ENCODE measurements at regions not wholly inside any gene's neighbourhood (a gene's known extent, or its start where the extent isn't known, plus 50 kb on each side); places are given as distances from the start of the nearest gene placed in this dataset.

DNA sequence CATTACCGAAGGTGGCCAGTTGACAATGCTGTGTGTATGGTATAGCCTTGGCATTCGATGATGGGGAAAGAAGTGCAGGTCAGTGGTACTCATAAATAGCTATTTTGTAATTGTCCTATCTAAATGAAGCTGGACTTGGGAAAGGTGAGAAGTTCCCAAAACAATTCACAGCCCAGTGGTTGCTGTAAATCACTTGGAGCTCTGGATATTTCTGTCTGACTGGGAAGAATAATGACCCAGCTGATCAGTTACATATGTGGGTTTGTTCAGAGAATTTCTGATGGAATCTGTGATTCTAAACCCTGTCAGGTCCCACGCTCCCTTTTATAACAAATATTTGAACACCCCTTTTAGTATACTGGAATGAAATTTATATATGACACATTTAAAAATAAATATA lies 133.9 kb upstream of the PFN2 start:
- Histone ChIP-seq H3K9ac (ENCODE audit: low read length) (no peak overlapping the region), H3K27ac (ENCODE audit: low read depth, low read length) (no peak overlapping the region), H3K9me3 (ENCODE audit: control insufficient read depth, insufficient read depth, low read depth, low read length) (peaks cover 10% of the 10 kb centered on the region; the same call in 1 of the 2 replicates), H3K4me1 (ENCODE audit: control insufficient read depth, insufficient read depth, low read length) (peaks cover 40% of the 10 kb centered on the region), H3K36me3 (ENCODE audit: control insufficient read depth, insufficient read depth, low read length) (no peaks in the 10 kb centered on the region), H3K27me3 (ENCODE audit: control insufficient read depth, insufficient read depth, low read length) (no peaks in the 10 kb centered on the region), H3K4me3 (ENCODE audit: low read depth, low read length) (no peak overlapping the region)

DNA sequence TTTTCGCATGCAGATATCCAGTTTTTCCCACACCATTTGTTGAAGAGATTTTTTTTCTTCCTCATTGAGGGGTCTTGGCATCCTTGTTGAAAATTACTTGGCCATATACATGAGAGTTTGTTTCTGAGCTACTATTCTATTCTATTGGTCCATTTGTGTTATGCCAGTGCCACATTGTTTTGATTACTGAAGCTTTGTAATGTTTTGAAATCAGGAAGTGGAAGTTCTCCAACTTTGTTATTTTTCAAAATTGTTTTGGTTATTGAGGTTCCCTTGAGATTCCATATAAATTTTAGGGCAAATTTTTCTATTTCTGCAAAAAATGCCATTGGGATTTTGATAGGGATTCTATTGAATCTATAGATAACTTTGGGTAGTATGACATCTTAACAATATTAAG lies 130.3 kb upstream of the PFN2 start:
- Histone ChIP-seq H3K9ac (ENCODE audit: low read length) (no peak overlapping the region), H3K9me3 (ENCODE audit: control insufficient read depth, insufficient read depth, low read depth, low read length) (peaks cover 10% of the 10 kb centered on the region; the same call in 1 of the 2 replicates), H3K4me3 (ENCODE audit: low read depth, low read length) (no peak overlapping the region), H3K4me1 (ENCODE audit: control insufficient read depth, insufficient read depth, low read length) (peaks cover 38% of the 10 kb centered on the region), H3K27ac (ENCODE audit: low read depth, low read length) (no peak overlapping the region), H3K27me3 (ENCODE audit: control insufficient read depth, insufficient read depth, low read length) (no peaks in the 10 kb centered on the region), H3K36me3 (ENCODE audit: control insufficient read depth, insufficient read depth, low read length) (no peaks in the 10 kb centered on the region)

GRCh38 chr3:150098621-150099020 lies 127.9 kb upstream of the PFN2 start:
- Histone ChIP-seq H3K36me3 (ENCODE audit: control insufficient read depth, insufficient read depth, low read length) (no peaks in the 10 kb centered on the region), H3K4me3 (ENCODE audit: low read depth, low read length) (no peak overlapping the region), H3K4me1 (ENCODE audit: control insufficient read depth, insufficient read depth, low read length) (peaks cover 29% of the 10 kb centered on the region), H3K9me3 (ENCODE audit: control insufficient read depth, insufficient read depth, low read depth, low read length) (peaks cover 10% of the 10 kb centered on the region; the same call in 1 of the 2 replicates), H3K9ac (ENCODE audit: low read length) (no peak overlapping the region), H3K27me3 (ENCODE audit: control insufficient read depth, insufficient read depth, low read length) (no peaks in the 10 kb centered on the region), H3K27ac (ENCODE audit: low read depth, low read length) (no peak overlapping the region)

- Histone ChIP-seq H3K36me3 (ENCODE audit: control insufficient read depth, insufficient read depth, low read length) (no peaks in the 10 kb centered on the region), H3K9ac (ENCODE audit: low read length) (peak overlapping the region; percentile 51), H3K27ac (ENCODE audit: low read depth, low read length) (peak overlapping the region; percentile 36; the same call in 1 of the 2 replicates), H3K4me1 (ENCODE audit: control insufficient read depth, insufficient read depth, low read length) (peaks cover 27% of the 10 kb centered on the region), H3K4me3 (ENCODE audit: low read depth, low read length) (no peak overlapping the region; the same call in 1 of the 2 replicates), H3K27me3 (ENCODE audit: control insufficient read depth, insufficient read depth, low read length) (no peaks in the 10 kb centered on the region), H3K9me3 (ENCODE audit: control insufficient read depth, insufficient read depth, low read depth, low read length) (peaks cover 10% of the 10 kb centered on the region; the same call in 1 of the 2 replicates)
Observed at GRCh38 chr3:150097588-150097890, 126.8 kb upstream of the PFN2 start.

GRCh38 chr3:150096700-150097587 lies 126.2 kb upstream of the PFN2 start:
- no peak overlapping the region for H3K4me3 ChIP-seq (ENCODE audit: low read depth, low read length)
- H3K4me1 ChIP-seq (ENCODE audit: control insufficient read depth, insufficient read depth, low read length), result peaks cover 27% of the 10 kb centered on the region
- H3K27me3 ChIP-seq (ENCODE audit: control insufficient read depth, insufficient read depth, low read length), result no peaks in the 10 kb centered on the region
- H3K27ac ChIP-seq (ENCODE audit: low read depth, low read length), result peak overlapping the region; percentile 15; the same call in 1 of the 2 replicates
- H3K9ac ChIP-seq (ENCODE audit: low read length), result peak overlapping the region; percentile 8
- no peaks in the 10 kb centered on the region for H3K36me3 ChIP-seq (ENCODE audit: control insufficient read depth, insufficient read depth, low read length)
- H3K9me3 ChIP-seq (ENCODE audit: control insufficient read depth, insufficient read depth, low read depth, low read length), result peaks cover 10% of the 10 kb centered on the region; the same call in 1 of the 2 replicates

DNA sequence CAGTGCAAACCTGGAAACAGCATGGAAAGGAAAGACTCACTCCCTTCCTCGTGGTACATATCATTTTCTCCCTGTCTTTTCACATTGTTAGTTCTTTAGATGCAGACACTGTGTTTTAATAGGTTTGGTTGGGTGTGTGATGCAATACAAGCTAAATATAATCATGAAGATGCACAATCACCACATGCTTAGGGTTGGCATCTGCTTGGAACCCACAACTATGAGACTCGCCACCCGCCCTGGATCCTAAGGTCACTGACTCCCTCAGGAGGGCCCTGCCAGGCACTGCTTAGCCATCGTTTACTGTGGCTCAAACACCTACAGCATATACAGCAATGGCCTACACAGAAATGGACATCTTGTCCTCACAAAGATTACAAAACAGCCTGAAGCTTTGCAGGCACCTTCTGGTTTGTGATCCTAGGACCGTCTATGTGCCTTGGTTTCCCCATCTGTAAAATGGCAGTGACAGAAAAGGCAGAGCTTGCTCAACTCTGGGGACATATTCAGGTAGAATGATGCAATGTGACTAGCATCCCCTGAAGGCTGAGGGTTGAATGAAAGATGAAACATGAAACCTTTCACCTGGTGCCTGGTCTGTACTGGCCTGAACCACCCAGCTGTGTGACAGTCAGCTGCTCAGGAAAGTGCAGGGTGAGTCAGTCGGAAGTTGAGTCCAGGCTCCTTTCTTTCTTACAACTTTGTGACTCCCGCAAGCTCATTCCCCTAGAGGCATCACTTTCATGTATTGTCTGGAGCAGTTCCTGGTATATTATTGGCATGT lies 123.6 kb upstream of the PFN2 start:
- H3K27me3 ChIP-seq (ENCODE audit: control insufficient read depth, insufficient read depth, low read length), result no peaks in the 10 kb centered on the region
- no peak overlapping the region for H3K4me3 ChIP-seq (ENCODE audit: low read depth, low read length)
- H3K27ac ChIP-seq (ENCODE audit: low read depth, low read length), result no peak overlapping the region
- H3K9ac ChIP-seq (ENCODE audit: low read length), result no peak overlapping the region
- peaks cover 27% of the 10 kb centered on the region for H3K4me1 ChIP-seq (ENCODE audit: control insufficient read depth, insufficient read depth, low read length)
- no peaks in the 10 kb centered on the region for H3K36me3 ChIP-seq (ENCODE audit: control insufficient read depth, insufficient read depth, low read length)
- no peaks in the 10 kb centered on the region for H3K9me3 ChIP-seq (ENCODE audit: control insufficient read depth, insufficient read depth, low read depth, low read length)

- Histone ChIP-seq H3K36me3 (ENCODE audit: control insufficient read depth, insufficient read depth, low read length) (no peaks in the 10 kb centered on the region), H3K4me1 (ENCODE audit: control insufficient read depth, insufficient read depth, low read length) (peaks cover 14% of the 10 kb centered on the region), H3K9ac (ENCODE audit: low read length) (no peak overlapping the region), H3K27ac (ENCODE audit: low read depth, low read length) (no peak overlapping the region), H3K9me3 (ENCODE audit: control insufficient read depth, insufficient read depth, low read depth, low read length) (no peaks in the 10 kb centered on the region), H3K4me3 (ENCODE audit: low read depth, low read length) (no peak overlapping the region), H3K27me3 (ENCODE audit: control insufficient read depth, insufficient read depth, low read length) (no peaks in the 10 kb centered on the region)
Observed at GRCh38 chr3:150091626-150092025, 120.9 kb upstream of the PFN2 start.

DNA sequence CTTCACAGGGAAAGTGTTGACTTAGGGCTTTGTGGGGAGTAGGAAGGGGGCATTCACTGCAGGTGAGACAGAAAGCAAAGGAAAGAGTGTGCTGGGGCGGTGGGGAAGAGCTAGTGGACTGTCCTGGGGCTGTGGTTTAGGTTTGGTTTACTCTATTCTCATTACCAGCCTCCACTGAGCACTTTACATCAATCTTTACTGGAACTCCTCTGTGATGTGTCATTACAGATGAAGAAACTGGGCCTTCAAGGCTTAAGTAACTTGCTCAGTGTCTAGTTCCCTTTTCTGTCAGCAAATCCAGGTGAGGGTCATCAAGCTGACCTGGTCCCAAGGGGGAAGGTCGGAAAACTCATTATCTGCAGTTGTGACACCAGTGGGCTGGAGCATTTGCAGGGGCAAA lies 120.2 kb upstream of the PFN2 start:
- H3K9me3 ChIP-seq (ENCODE audit: control insufficient read depth, insufficient read depth, low read depth, low read length), result no peaks in the 10 kb centered on the region
- H3K27ac ChIP-seq (ENCODE audit: low read depth, low read length), result no peak overlapping the region
- no peak overlapping the region for H3K9ac ChIP-seq (ENCODE audit: low read length)
- H3K36me3 ChIP-seq (ENCODE audit: control insufficient read depth, insufficient read depth, low read length), result no peaks in the 10 kb centered on the region
- no peaks in the 10 kb centered on the region for H3K27me3 ChIP-seq (ENCODE audit: control insufficient read depth, insufficient read depth, low read length)
- H3K4me3 ChIP-seq (ENCODE audit: low read depth, low read length), result no peak overlapping the region
- peaks cover 7% of the 10 kb centered on the region; the same call in 1 of the 2 replicates for H3K4me1 ChIP-seq (ENCODE audit: control insufficient read depth, insufficient read depth, low read length)

DNA sequence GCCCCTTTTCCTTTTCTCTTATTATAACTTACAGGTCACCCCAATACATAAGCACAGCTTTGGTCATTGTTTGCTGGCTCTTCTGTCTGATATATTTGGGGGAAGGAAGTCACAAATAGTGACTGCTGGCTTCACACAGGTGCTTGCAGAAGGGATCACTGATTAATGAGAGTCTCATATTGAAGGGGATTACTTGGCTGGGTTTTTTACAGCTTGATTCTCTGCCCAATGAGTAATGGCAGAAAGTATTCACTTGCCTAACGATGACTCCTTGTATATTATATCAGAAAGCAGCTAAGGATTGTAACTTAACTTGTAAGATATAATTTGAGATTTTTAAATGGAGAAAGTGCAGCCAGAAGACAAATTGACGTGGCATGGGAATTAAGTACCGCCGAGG lies 119.3 kb upstream of the PFN2 start:
- no peaks in the 10 kb centered on the region for H3K9me3 ChIP-seq (ENCODE audit: control insufficient read depth, insufficient read depth, low read depth, low read length)
- H3K9ac ChIP-seq (ENCODE audit: low read length), result no peak overlapping the region

DNA sequence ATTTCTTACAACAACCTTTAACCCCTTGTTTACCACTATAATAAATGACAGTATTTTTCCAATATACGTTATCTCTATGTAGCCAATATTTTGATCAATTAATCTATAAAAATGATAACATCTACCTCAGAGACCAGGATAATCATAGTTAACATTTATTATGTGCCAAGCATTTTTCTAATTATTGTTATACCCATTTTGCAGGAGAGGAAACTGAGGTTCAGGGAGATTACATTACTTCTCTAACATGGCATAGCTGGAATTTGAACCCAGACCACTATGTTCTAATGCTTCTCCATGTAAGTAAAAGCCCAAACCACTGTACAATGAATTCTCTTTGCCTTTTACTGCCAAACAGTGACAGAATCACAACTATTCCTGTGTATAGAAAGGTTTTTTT lies 113.4 kb upstream of the PFN2 start:
- Histone ChIP-seq H3K27me3 (ENCODE audit: control insufficient read depth, insufficient read depth, low read length) (no peaks in the 10 kb centered on the region), H3K9me3 (ENCODE audit: control insufficient read depth, insufficient read depth, low read depth, low read length) (no peaks in the 10 kb centered on the region), H3K27ac (ENCODE audit: low read depth, low read length) (no peak overlapping the region), H3K4me3 (ENCODE audit: low read depth, low read length) (no peak overlapping the region), H3K4me1 (ENCODE audit: control insufficient read depth, insufficient read depth, low read length) (peaks cover 9% of the 10 kb centered on the region), H3K9ac (ENCODE audit: low read length) (no peak overlapping the region), H3K36me3 (ENCODE audit: control insufficient read depth, insufficient read depth, low read length) (no peaks in the 10 kb centered on the region)

More for the DNA sequence above, 119.3 kb upstream of the PFN2 start:
- H3K27me3 ChIP-seq (ENCODE audit: control insufficient read depth, insufficient read depth, low read length), result no peaks in the 10 kb centered on the region
- no peaks in the 10 kb centered on the region for H3K36me3 ChIP-seq (ENCODE audit: control insufficient read depth, insufficient read depth, low read length)
- H3K27ac ChIP-seq (ENCODE audit: low read depth, low read length), result no peak overlapping the region
- peaks cover 7% of the 10 kb centered on the region; the same call in 1 of the 2 replicates for H3K4me1 ChIP-seq (ENCODE audit: control insufficient read depth, insufficient read depth, low read length)
- H3K4me3 ChIP-seq (ENCODE audit: low read depth, low read length), result no peak overlapping the region

DNA sequence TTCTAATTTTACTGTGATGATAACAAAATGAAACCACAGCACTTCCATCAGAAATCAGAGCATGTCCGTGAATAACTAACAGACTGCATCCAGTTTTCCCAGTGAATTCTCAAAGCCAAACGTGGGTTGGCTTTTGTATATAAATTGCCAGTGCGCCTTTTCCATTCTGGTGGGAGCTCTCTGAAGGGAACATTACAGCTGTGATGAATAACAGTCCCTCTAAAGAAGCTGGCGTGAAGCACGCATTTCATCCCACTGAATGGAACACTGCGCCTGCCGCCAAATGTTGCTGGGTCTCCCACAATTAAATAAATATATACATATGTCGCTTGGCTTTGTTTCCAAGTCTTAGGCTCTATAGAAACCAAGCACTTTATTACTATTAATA lies 113.0 kb upstream of the PFN2 start:
- no peak overlapping the region for H3K9ac ChIP-seq (ENCODE audit: low read length)
- no peaks in the 10 kb centered on the region for H3K27me3 ChIP-seq (ENCODE audit: control insufficient read depth, insufficient read depth, low read length)
- H3K9me3 ChIP-seq (ENCODE audit: control insufficient read depth, insufficient read depth, low read depth, low read length), result no peaks in the 10 kb centered on the region
- peaks cover 9% of the 10 kb centered on the region for H3K4me1 ChIP-seq (ENCODE audit: control insufficient read depth, insufficient read depth, low read length)
- H3K36me3 ChIP-seq (ENCODE audit: control insufficient read depth, insufficient read depth, low read length), result no peaks in the 10 kb centered on the region
- H3K4me3 ChIP-seq (ENCODE audit: low read depth, low read length), result no peak overlapping the region
- no peak overlapping the region for H3K27ac ChIP-seq (ENCODE audit: low read depth, low read length)
